Endothelial cell of umbilical vein (primary cell): ENCODE measurements at regions not wholly inside any gene's neighbourhood (a gene's known extent, or its start where the extent isn't known, plus 50 kb on each side); places are given as distances from the start of the nearest gene placed in this dataset.

Experiments
- BruUV-seq: library from RNA; stranded (reverse); fragments of 400-500 nt; replicated peaks from 2 replicates; lab custom pipeline; 2021; lab: Mats Ljungman, UMichigan
- CTCF ChIA-PET: fragments of 300-600, 350-600 bp; sonication (Branson Sonifier 250); formaldehyde crosslinking; loops from one replicate; lab custom pipeline; 2021; ENCODE audit warnings: antibody characterized with exemption, inconsistent platforms; lab: Charles Lee
- POLR2A ChIA-PET: fragments of 300-600, 350-600 bp; sonication (Branson Sonifier 250); formaldehyde crosslinking; loops from one replicate; lab custom pipeline; 2021; ENCODE audit warnings: antibody characterized with exemption, inconsistent platforms; lab: Charles Lee
- DNase-seq: peaks from one replicate; pipeline ENCODE4 v3.0.0-alpha.2; 2011; ENCODE audit warnings: low read depth, low spot score
- FAIRE-seq: peaks from 2 replicates; lab custom pipeline; 2011; peaks lifted over from hg19 to GRCh38; lab: Jason Lieb, UNC
- H2AFZ ChIP-seq: 2 replicates; pipeline ENCODE4 v1.6.0; 2012; ENCODE audit warnings: low read depth, low read length, control low read depth, inconsistent platforms
- H3K27ac ChIP-seq: 2 replicates; pipeline ENCODE4 v1.5.1; 2011; ENCODE audit warnings: low read depth, mild to moderate bottlenecking, control low read depth, low read length, moderate library complexity; ENCODE audit not compliant: insufficient read depth
- H3K27me3 ChIP-seq, 2 experiments: 2 replicates each; pipeline versions ENCODE4 v1.6.0 to v1.6.1; 2011; ENCODE audit warnings: low read length in 2 of 2, mixed read lengths in 1 of 2; ENCODE audit not compliant: control insufficient read depth in 2 of 2, insufficient read depth in 2 of 2
- H3K36me3 ChIP-seq, 2 experiments: 2 replicates in 1 of 2; 3 replicates in 1 of 2; pipeline ENCODE4 v1.5.1; 2011; ENCODE audit warnings: low read length in 2 of 2, mild to moderate bottlenecking in 1 of 2, moderate library complexity in 1 of 2; ENCODE audit not compliant: control insufficient read depth in 2 of 2, insufficient read depth in 2 of 2; ENCODE audit errors: extremely low read depth in 1 of 2
- H3K4me1 ChIP-seq: 3 replicates; pipeline ENCODE4 v1.5.1; 2011; ENCODE audit warnings: mild to moderate bottlenecking, low read length; ENCODE audit not compliant: control insufficient read depth, insufficient read depth; ENCODE audit errors: extremely low read depth
- H3K4me2 ChIP-seq: 2 replicates; pipeline ENCODE4 v1.6.1; 2011; ENCODE audit warnings: low read length, control low read depth, mixed read lengths; ENCODE audit not compliant: insufficient read depth
- H3K4me3 ChIP-seq, 3 experiments: fragments of 200-600 bp in 1 of 3; sonication (generic), shearing (Covaris generic) in 1 of 3; replicated peaks in 1 of 3; 2 replicates each; pipeline ENCODE4 v1.5.1; 2011 to 2016; ENCODE audit warnings: control low read depth in 3 of 3, low read length in 3 of 3, mild to moderate bottlenecking in 2 of 3, inconsistent platforms in 1 of 3, low read depth in 1 of 3, moderate library complexity in 1 of 3; ENCODE audit not compliant: insufficient read depth in 1 of 3
- H3K79me2 ChIP-seq: 2 replicates; pipeline ENCODE4 v1.6.0; 2012; ENCODE audit warnings: low read length, inconsistent platforms; ENCODE audit not compliant: control insufficient read depth, insufficient read depth
- H3K9ac ChIP-seq: replicated peaks from 2 replicates; pipeline ENCODE3; 2011; ENCODE audit warnings: low read length, control low read depth; ENCODE audit not compliant: insufficient read depth; ENCODE audit errors: extremely low read depth
- H3K9me1 ChIP-seq: replicated peaks from 3 replicates; pipeline ENCODE4 v1.6.0; 2011; ENCODE audit warnings: mild to moderate bottlenecking, low read length; ENCODE audit not compliant: control insufficient read depth, insufficient read depth; ENCODE audit errors: extremely low read depth
- H3K9me3 ChIP-seq: replicated peaks from 2 replicates; pipeline ENCODE4 v1.5.1; 2012; ENCODE audit warnings: low read length, inconsistent platforms; ENCODE audit not compliant: control insufficient read depth, insufficient read depth
- H4K20me1 ChIP-seq: replicated peaks from 2 replicates; pipeline ENCODE3; 2011; ENCODE audit warnings: mild to moderate bottlenecking, low read length; ENCODE audit not compliant: control insufficient read depth, insufficient read depth; ENCODE audit errors: extremely low read depth
- EZH2 ChIP-seq: IDR thresholded peaks from 2 replicates; pipeline ENCODE4 v1.6.1; 2012; ENCODE audit warnings: borderline replicate concordance, low read depth, mild to moderate bottlenecking, moderate library complexity, low read length, inconsistent platforms; ENCODE audit not compliant: severe bottlenecking
- FOS ChIP-seq: IDR thresholded peaks from 2 replicates; pipeline ENCODE4 v1.6.1; 2011; ENCODE audit warnings: mild to moderate bottlenecking, low read length, moderate library complexity, borderline replicate concordance; ENCODE audit not compliant: insufficient read depth
- GATA2 ChIP-seq: IDR thresholded peaks from 2 replicates; pipeline ENCODE4 v1.7.0; 2011; ENCODE audit warnings: low read depth, mild to moderate bottlenecking, moderate library complexity, mixed read lengths, low read length; ENCODE audit not compliant: insufficient read length, insufficient read depth
- JUN ChIP-seq: IDR thresholded peaks from 2 replicates; pipeline ENCODE4 v1.6.1; 2011; ENCODE audit warnings: borderline replicate concordance, low read depth; ENCODE audit not compliant: insufficient read length, insufficient read depth
- MAX ChIP-seq: IDR thresholded peaks from 2 replicates; pipeline ENCODE4 v1.6.1; 2011; ENCODE audit not compliant: insufficient read depth, insufficient read length
- MYC ChIP-seq: IDR thresholded peaks from one replicate; pipeline ENCODE4 v1.6.1; 2011; ENCODE audit warnings: mild to moderate bottlenecking, low read depth, low read length
- POLR2A ChIP-seq: IDR thresholded peaks from 2 replicates; pipeline ENCODE4 v1.6.1; 2012; ENCODE audit warnings: low read depth, mild to moderate bottlenecking, control low read depth, low read length
- POLR2AphosphoS5 ChIP-seq: IDR thresholded peaks from 2 replicates; pipeline ENCODE4 v1.6.1; 2012; ENCODE audit warnings: low read depth, mild to moderate bottlenecking, control low read depth, low read length, moderate library complexity; ENCODE audit not compliant: insufficient read depth
- dilution Hi-C: fragments of 300-500 bp; cut with MboI; formaldehyde crosslinking; loops from one replicate; pipeline ENCODE4 v1.15.0; 2019; ENCODE audit warnings: low sequenced_read_pairs; ENCODE audit not compliant: extremely low pct_ligation_motif_present
- intact Hi-C: fragments of 100-400 bp; cut with micrococcal nuclease; formaldehyde crosslinking; loops from one replicate; pipeline ENCODE4 v1.10.0; 2022
- TF ChIP-seq, protein P1 (sequence below), 2 donors: IDR thresholded peaks; 1 replicate in 1 of 2; 2 replicates in 1 of 2; pipeline ENCODE4 v1.5.1; 2011; ENCODE audit warnings: low read length in 2 of 2, mild to moderate bottlenecking in 2 of 2, moderate library complexity in 2 of 2, control low read depth in 1 of 2, inconsistent platforms in 1 of 2, low read depth in 1 of 2; ENCODE audit not compliant: insufficient read depth in 1 of 2; ENCODE audit errors: extremely low read depth in 1 of 2

DNA sequence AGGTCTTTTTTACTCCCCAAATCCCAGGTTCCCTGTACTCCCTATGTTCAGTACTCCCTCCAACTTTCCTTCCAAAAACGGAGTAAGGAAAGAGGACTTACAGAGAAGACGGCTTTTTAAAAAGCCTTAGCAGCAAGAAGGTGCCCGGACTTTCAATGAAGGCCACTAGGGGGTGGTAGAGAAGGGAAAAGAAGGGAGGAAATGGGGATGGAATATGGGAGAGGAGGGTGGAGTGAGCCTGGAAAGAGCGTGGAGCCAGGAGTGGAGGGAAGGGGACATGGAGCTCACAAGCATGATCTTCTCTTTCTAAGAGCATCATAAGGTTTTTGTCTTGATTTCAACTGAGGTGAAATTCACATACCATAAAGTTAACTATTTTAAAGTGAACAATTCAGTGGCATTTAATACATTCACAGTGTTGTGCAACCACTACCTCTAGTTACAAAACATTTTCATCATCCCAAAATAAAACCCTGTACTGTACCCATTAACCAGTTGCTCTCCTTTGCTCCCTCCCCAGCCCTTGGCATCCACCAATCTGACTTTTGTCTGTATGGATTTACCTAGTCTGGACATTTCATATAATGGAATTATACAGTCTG, 129.9 kb downstream of the ZNF281 start:
- H3K4me1 ChIP-seq, result no peaks in the 10 kb centered on the region
- no peaks in the 10 kb centered on the region for H3K9me1 ChIP-seq
- no peak overlapping the region for H3K27ac ChIP-seq
- CTCF ChIA-PET, result interaction anchor here (0.6 to 5.0 kb wide), 28 partner anchors 9 to 734 kb away, joined by 3 to 51 read pairs (median 5); no protein-coding TSS in a partner anchor
- no TSS peak for BruUV-seq
- H3K9ac ChIP-seq, result no peak overlapping the region
- dilution Hi-C loops (no loop called here), intact Hi-C loops (loop anchor here (1.0 to 10.0 kb wide), 5 partner anchors 208 to 735 kb away; no protein-coding TSS in a partner anchor)
- peak; percentile 82 for FAIRE-seq
- POLR2A ChIA-PET, result no interaction called here
- peak; percentile 74 for DNase-seq
- H3K9me3 ChIP-seq, result no peaks in the 10 kb centered on the region
- H3K79me2 ChIP-seq, result no peaks in the 10 kb centered on the region
- H3K4me3 ChIP-seq, result no peak overlapping the region
- TF ChIP-seq POLR2AphosphoS5 (no peak), MYC (no peak), JUN (no peak), FOS (no peak), POLR2A (no peak), MAX (no peak), EZH2 (no peak), GATA2 (no peak)
- TF ChIP-seq, protein P1, sequence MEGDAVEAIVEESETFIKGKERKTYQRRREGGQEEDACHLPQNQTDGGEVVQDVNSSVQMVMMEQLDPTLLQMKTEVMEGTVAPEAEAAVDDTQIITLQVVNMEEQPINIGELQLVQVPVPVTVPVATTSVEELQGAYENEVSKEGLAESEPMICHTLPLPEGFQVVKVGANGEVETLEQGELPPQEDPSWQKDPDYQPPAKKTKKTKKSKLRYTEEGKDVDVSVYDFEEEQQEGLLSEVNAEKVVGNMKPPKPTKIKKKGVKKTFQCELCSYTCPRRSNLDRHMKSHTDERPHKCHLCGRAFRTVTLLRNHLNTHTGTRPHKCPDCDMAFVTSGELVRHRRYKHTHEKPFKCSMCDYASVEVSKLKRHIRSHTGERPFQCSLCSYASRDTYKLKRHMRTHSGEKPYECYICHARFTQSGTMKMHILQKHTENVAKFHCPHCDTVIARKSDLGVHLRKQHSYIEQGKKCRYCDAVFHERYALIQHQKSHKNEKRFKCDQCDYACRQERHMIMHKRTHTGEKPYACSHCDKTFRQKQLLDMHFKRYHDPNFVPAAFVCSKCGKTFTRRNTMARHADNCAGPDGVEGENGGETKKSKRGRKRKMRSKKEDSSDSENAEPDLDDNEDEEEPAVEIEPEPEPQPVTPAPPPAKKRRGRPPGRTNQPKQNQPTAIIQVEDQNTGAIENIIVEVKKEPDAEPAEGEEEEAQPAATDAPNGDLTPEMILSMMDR (IDR thresholded peaks at IDR 0.05; ENCODE audit: extremely low read depth in 1 of 2, insufficient read depth in 1 of 2, low read depth in 1 of 2, low read length in 2 of 2), result peak; percentile 66 to 69
- H3K27me3 ChIP-seq, result peaks cover 3 to 5% of the 10 kb centered on the region in 2 experiments
- H4K20me1 ChIP-seq, result no peaks in the 10 kb centered on the region
- no peak overlapping the region for H3K4me2 ChIP-seq
- no peak overlapping the region for H2AFZ ChIP-seq
- no peaks in the 10 kb centered on the region for H3K36me3 ChIP-seq
